HG03565 (cell line): ENCODE measurements at regions not wholly inside any gene's neighbourhood (a gene's known extent, or its start where the extent isn't known, plus 50 kb on each side); places are given as distances from the start of the nearest gene placed in this dataset.

Experiments
- ATAC-seq: cut with Tn5 transposase; IDR thresholded peaks from one replicate; pipeline ENCODE4 v1.9.1; 2021; ENCODE audit warnings: mild to moderate bottlenecking, moderate library complexity; ENCODE audit not compliant: unreplicated experiment

DNA sequence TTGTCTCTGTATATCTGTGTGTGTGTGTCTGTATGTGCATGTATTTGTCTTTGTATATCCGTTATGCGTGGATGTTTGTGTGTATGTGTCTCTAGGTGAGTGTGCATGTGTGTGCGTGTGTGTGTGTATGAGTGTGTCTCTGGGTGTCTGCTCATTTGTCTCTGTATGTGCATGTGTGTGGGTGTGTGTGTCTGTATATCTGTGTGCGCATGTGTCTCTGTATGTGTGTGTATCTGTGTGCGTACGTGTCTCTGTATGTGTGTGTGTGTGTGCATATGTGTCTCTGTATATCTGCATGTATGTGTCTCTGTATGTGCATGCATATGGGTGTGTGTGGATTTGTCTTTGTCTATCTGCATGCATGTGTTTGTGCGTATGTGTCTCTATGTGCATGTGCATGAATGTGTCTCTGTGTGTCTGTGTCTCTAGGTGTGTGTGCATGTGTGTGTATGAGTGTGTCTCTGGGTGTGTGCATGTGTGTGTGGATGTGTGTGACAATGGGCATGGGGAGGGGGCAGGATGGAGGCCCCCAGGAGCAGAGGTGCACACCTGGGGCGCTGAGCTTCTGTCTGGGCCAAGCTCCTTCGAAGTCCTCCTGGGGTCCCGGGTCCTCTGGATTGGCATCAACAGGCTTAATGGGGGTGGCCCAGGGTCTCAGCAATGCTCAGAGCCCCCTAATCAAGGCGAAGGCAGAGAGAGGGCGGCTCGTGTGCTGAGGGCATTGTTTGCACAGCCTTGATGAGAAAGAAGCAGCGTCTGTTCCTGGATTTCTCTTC lies 373.4 kb upstream of the IRX4 start:
- ATAC-seq = no peak

DNA sequence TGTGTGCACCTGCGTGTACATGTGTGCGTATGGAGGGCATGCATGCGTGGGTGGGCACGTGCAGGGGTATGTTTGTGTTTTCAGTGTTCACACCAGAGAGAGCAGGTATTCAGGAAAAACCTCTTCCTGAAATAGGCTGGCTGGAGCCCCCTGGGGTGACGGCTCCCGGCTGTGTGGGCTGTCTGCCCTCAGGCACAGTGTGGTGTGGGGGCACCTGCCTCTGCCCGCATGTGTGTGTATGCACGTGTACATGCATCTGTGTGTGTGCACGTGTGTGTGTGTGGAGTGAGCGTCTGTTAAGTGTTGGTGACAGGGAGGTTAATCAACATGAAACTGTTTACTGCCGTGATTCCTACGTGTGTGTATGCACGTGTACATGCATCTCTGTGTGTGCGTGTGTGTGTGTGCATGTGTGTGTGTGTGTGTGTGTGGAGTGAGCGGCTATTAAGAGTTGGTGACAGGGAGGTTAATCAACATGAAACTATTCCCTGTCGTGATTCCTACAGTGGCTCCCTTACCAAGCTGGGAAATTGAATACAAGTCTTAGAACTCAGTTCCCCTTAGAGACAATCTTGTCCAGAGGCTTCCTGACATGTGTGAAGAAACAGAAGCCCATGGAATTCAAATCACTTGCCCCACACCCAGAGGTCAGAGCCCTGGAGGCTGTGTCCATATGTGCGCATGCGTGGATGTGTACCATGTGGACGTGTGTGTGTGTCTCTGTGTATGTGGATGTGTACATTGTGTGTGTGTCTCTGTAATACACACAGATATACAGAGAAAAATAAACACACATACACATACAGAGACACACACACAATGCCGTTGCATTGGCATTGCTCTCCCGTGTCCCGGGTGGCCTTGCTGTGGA lies 372.4 kb upstream of the IRX4 start:
- ATAC-seq = no peak

DNA sequence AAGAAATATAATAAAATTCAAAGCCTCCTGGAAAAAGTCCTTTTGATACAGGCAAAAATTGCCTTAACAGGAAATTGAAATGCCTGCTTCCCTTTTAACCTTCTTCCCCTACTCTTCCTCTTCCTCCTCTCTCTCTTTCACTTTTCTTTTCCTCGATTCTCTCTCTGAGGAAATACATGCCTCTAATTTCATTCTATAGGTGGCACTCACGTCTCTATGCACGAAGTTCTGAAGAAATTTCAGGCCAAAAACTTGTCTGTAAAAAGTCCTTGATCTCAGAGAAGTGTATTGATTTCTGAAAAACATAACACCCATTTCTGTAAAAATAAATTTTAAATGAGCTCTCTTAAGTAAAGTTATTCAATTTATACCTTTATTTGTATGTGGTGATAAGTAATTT lies 371.7 kb upstream of the IRX4 start:
- ATAC-seq = no peak

DNA sequence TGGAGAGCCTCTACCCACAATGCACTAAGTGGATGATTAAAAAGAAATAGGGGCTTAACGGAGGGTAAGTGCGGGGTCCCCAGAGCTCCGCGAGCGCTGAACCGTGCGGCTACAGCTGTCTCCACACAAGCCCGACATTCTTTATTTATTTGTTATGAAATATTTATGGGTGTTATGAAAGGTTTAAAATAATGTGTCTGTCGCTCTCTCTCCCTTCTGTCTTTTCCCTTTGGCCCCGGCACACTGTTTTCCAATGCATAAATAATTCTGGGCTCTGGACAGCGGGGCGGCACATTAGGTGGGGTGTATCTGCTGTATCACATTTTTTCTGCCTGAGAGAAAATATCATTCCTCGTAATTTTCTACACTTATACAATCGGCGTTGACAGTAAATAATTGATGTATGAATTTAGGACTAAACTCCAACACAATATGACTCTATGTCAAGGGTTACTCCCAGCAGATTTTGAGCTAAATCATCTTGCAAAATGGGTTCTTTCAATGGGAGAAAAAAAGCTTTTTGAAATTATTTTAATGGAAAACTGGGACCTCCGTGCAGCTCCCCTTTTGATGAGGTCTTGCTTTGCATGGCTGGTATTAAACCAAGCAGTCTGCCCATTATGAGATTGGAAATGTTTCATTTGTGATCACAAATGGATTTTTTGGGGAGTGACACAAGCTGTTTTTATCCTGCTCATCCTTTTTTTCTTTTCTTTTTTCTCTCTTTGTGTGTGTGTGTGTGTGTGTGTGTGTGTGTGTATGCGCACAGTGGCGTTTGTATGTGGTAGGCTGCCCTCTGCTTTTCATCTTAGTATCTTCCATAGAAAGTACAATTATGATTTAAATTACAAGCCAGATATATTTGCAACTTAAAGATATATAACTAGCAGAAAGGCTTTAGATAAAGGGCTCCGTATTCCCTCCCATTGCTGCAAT lies 370.6 kb upstream of the IRX4 start:
- ATAC-seq = no peak

DNA sequence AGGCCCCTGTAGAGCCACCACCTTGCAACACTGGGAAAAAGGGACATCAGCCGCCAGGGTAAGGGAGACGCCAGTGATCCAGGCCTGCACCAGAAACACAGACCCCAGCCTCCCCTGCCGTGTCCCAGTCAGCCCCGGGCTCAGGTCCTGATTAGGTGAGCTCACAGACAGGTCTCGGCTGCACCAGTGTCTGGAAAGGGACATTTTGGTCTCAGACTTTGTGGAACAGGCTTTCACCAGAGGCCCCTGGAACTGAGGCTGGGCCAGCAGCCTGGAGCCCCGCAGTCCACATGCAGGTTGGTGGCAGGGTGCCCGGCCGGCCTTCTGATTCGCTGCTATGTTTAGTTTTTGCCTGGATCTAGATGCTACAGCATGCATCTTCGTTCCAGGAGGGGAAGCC lies 369.0 kb upstream of the IRX4 start:
- no peak for ATAC-seq

DNA sequence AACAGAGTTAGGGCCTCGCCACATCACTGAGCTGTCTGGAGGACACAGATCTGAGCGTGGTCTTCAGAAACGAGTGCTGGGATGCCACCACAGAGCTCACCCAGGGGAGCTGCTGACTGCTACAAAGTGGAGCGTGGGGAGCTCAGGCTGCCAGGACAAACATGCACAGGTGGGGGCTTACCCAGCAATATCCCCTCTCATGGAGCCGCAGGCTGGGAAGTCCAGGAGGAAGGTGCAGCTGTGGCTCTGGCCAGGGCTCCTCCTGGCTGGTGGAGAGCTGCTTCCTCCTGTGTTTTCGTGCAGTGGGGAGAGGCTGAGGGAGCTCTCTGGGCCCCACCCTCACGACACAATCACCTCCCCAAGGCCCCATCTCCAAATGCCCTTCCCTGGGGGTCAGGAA lies 368.6 kb upstream of the IRX4 start:
- ATAC-seq = no peak

DNA sequence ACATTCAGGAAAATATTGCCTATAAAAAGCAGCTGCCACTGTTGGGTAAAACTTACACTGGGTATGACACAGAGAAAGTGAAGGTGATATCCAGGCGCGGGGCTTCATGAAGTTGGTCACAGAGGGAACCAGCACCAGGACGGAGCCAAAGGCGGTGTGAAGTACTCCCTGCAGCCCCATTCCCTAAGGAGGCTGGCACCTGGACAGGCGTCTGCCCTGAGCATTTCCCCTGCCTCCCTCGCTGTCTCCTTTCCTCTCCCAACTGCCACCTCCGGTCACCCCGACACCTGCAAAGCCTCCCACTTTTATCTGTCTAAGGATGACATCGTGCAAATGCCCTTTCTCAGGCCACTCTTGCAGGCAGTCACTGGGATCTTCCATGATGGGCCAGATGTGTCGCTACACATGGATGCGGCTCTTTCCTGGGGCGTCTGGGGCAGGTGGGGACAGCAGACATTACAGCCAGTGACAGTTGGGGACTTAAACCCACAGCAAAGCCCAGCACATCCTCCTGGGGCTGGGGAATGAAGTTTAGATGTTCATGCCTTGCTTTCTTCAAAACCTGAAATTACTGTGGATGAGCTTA lies 367.7 kb upstream of the IRX4 start:
- ATAC-seq = no peak

DNA sequence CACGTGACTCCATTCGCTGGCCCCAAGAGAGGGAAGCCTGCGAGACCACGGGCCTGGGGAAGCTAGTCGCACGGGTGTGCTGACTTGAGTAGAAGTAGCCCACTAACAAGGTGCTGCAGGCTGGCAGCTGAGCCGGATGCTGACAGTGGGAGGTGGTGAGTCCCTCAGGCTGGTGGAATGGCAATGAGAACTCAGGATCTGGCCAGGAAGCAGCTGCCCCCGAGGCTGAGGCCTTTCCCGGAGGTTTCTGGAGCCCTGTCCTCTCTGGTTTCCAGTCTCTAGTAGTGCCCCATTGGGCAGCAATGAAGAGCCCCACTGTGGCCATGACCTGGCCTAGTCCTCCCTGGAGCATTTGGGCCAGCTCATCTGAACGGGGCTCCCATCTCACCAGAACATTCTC lies 366.7 kb upstream of the IRX4 start:
- no peak for ATAC-seq

DNA sequence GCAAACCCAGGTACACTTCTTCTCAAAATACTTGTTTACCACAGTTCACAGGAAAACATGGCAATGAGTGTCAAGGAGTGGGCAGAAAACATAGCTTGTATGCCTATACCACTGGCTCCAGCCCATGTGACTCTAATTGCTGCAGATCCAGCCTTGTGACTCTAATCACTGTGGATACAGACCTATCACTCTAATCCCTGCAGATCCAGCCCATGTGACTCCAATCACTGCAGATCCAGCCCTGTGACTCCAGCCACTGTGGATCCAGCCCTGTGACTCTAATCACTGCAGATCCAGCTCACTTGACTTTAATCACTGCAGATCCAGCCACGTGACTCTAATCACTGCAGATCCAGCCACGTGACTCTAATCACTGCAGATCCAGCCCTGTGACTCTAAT lies 366.3 kb upstream of the IRX4 start:
- no peak for ATAC-seq

DNA sequence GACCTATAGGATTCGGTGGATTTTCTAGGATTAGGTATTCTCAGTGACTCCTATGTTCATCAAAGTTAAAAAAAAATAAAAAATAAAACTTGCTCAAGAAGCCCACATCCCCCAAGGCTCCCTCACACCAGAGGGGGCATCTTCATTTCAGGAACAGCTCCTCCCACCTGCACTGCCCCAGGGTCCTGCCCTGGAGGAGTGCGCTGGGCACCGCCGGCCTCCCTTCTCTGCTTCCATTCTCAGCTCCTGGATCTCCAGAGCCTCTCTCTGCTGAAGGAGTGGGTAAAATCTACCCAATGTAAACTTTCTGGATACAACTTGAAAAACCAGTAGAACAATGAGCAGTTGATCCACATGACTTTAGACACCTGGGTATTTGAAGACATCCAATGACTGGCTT lies 359.8 kb upstream of the IRX4 start:
- ATAC-seq = no peak

DNA sequence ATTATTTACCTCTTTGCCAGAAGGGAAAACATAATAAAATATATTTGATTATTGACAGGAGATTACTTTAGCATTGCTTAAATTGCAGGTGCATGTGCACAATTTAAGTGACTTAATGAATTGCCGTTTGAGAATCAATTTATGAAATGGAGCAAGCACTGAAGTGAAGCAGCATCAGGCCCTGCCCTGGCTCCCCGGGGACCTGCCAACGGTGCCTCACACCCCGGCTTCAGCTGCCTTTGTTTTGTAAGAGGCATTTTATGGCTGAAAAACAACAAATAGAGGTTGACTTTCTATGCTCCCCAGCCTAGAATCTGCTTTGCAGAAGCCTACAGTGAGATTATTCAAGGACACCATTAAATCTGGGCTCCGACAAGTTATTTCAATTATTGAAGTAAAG lies 359.1 kb upstream of the IRX4 start:
- ATAC-seq = no peak

DNA sequence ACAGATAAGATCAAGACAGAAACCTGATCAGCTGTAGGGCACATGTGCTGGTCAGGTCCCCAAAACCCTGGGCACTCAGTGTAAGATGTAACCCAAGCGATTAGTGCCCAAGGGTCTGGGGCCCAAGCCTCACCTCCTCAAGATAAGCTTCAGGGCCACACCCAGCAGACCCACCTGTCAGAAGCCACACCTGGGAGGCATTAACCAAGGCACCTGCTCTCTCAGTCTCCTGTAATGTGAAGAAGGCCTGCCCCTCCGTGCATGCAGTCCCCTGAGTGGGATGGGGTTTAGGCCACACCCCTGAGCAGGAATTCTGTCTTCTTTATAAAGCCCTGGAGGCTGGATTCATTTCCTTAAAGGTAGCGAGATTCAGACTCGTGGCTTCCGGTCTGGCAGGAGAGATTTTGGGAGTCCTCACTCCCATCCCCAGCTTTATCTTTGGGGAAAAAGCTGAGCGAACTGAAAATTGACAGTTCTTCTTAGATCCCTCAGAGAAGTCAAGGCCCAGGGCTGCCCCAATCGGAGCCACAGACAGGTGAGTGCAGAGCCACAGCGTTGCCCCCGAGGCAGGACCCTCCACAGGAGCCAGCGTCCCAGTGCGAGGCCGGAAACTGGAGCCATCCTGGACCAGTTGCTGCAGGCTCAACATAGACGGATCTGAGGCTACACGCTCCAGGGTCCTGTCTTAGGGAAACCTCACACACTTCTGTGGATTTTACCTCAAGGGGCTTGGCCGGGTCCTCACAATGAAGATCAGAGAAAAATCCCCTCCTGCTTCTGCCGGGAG lies 357.6 kb upstream of the IRX4 start:
- no peak for ATAC-seq

DNA sequence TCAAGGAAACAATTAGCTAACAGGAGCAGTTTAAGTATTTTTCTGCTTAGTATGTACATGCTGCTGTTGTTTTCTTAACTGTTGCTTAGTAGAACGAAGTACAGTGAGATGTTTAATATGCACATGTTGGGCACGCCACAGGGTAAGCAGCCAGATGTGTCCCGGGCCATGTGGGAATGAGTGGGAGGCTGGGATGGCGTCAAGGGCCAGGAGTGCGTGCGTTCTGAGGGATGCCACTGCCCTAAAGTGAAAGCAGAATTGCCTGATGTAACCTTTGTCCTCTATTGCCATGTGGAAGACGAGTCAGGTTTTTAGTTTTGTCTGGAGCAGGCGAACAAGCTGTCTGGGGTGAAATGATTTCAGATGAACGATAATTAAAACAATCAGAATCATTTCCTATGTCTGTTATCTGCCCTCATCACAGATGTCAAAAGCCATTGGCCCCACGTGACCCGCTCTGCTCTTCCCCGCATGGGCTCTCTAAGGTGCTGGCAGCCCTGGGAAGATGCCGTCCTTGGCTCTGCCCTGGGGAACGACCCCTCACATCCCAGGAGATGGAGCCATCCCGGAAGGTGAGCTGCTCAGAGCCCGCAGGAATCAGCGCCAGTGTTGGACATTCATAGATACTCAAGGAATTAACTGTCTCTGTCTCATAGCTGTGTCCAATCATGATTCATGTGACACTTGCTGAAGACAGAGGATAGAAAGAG lies 356.6 kb upstream of the IRX4 start:
- no peak for ATAC-seq

DNA sequence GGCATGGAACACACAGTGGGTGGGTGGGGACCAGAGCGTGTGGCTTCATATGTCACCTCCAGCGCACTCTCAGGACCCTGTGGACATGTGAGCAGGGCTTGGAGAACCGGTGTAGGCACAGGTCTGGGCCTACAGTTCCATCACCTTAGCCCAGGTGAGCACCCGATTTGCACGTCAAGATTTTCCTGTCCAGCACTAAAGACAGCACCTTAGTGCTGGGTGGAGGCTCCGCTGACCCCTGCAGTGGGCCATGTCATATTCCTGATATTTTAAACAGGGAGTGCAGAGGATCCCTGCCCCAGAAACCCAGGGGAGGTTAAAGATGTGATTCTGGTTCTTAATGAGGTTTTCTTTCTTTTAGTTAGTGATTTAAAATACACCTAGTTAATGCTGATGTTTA lies 356.0 kb upstream of the IRX4 start:
- no peak for ATAC-seq

DNA sequence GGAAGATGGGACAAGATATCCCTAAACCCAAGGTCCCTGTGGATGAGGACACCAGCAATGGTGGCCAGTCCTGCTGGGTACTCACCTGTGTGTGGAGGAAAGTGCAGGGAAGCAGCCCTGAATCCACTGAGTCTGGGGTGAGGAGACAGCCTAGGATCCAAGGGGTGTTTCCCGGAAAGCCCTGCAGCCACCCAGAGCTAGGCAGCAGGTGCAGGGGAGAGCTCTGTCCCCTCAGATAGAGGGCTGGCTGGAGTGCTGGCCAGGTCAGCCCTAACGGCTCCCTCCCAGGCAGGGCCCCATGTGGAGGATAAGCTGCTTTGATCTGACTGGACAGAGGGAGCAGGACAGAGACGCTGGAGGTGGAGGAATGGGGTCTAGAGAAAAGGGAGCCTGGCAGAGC lies 344.7 kb upstream of the IRX4 start:
- ATAC-seq = no peak

DNA sequence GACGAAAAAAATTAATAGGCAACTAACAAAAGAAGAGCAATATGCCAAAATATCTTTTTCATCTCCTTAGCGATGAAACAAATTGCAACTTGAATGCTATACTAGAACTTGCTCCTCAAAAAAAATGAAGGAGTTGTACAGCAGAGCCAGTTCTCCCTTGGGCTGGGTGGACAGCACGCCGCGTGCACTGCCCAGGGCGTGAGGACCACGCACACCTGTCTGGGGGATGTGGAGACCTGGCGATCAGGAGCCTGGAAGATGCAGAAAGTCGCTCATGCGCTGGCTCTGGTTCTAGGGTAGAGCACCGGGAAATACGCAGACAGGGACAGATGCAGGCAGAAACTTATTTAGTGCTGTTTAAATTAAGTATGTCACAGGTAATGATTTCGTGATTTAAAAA lies 342.0 kb upstream of the IRX4 start:
- ATAC-seq = no peak

DNA sequence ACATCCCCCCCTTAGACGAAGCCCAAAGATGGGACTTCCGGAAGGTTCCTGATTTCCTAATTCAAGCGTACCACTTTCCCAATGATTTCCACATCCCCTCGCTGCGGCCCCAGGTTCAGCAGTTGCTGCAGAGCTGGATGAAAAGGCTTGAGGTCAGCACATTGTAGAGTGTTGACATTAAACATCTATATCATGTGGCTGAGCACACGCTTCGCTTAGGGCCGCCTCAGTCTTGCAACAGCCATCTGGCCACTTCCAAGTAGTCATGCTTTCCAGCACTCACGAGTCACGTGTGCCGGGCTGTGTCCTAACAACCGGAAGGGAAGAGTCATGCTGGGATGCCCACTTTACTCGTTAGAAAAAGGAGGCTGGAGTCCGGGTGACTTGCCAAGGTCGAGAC lies 340.6 kb upstream of the IRX4 start:
- no peak for ATAC-seq

DNA sequence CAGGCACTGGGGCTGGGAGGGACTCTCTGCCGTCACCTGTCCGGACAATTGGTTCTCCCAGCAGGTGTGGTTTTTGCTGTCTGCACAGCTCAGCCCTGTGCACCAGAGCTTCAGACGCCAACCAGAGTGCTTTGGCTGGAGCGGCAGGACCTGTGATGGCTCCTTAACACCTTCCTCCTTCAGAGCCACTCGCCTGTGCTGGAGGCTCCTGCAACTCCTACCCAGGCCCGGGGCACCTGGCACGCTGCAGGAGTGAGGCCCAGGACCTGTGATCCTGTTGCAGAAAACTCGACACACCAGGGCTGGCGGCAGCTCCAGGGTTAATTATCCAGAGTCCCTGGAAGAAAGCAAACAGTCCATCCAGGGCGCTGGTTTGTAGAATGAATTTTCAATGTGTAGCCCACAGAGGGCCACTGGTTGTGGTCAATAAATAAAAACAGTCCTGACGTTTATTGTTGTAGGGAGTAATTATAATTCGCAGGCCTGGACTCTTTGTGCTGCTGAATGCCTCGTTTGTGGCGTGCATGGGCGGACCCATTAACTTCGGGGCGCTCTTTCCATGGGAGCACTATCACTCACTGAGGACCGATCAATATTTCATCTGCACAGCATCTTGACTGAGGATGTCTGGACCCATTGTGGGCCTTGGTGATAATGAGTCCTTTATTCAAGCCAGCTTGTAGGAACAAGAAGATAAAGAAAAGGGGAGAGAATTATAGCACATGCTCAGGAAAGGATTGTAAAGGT lies 339.7 kb upstream of the IRX4 start:
- no peak for ATAC-seq

DNA sequence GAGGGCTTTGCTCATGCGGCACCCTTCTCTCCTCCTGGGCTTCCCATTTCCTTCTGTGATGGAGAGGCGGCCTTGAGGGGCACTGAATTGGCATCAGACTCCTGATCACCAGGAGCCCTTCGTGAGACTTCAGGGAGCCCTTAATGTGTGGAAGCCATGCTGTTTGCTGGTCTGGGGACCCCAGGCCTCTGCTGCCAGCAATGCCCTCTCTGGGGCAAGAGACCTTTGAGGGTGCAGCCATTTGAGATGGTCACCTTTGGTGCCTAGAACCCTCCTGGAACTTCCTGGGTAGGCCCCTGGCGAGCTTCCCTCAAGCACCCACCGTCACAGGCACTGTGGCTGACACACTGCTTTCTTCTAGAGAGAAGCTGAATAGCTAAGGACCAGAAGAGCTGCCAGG lies 338.7 kb upstream of the IRX4 start:
- no peak for ATAC-seq
